ENCODE measurements at regions not wholly inside any gene's neighbourhood (a gene's known extent, or its start where the extent isn't known, plus 50 kb on each side); places are given as distances from the start of the nearest gene placed in this dataset.

DNA sequence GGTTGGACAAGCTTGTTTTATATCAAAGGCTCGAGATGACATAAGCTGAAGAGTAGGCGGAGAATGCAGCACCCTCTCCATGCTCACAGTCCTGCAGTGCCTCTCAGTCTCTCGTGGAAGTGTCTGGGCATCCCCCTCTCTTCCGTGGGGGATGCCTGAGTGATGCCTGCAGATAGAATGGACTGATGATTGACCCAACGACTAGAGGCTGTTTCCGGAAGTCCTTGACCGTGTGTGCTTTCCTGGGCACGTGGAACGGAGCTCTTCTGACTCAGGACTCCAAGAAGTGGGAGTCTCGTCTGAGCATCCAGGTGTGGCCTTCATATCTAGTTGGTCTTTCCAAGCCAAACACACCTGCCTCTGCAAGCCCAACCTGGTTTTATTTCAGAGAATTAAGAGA is 241.8 kb upstream of the IRX2 start (continued):
- TF ChIP-seq CTCF (conservative IDR thresholded peaks at IDR 0.05; ENCODE audit: low read depth in 2 of 2) (no peak), STAT1 (IDR thresholded peaks at IDR 0.05; ENCODE audit: unreplicated experiment) (no peak)

DNA sequence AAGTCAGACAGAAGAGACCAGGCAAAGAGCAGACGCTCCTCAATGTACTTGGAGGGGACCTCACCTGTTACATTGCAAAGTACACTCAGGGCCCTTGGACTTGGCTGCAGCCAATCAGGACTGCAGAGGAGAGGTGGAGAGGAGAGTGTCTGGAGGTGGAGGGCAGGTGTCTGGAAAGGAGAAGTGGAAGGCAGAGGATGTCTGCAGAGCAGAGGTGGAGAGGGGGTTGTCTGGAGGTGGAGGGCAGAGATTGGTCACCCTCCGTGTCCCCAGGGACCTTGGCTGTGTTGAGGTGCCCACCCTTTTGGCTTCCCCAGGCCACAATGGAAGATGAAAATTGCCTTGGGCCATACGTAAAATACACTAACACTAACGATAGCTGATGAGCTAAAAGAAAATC is 241.3 kb upstream of the IRX2 start:
- Mint-ChIP-seq H3K4me3 (no peak overlapping the region), H3K36me3 (ENCODE audit: low read depth) (no peaks in the 10 kb centered on the region), H3K9me3 (no peaks in the 10 kb centered on the region), H3K27ac (no peak overlapping the region), H3K27me3 (ENCODE audit: insufficient read depth, low read depth, poor library complexity) (peaks cover 8% of the 10 kb centered on the region), H3K4me1 (peaks cover 6% of the 10 kb centered on the region; the same call in 2 of the 3 replicates)
- Histone ChIP-seq H3K27me3 (ENCODE audit: insufficient read depth) (no peaks in the 10 kb centered on the region), H3F3A (replicated peaks; ENCODE audit: low read depth) (no peaks in the 10 kb centered on the region), H4K20me1 (replicated peaks; ENCODE audit: insufficient read depth) (no peaks in the 10 kb centered on the region), H2AFZ (no peak overlapping the region), H3K36me3 (ENCODE audit: insufficient read depth) (no peaks in the 10 kb centered on the region), H3K4me1 (ENCODE audit: insufficient read depth) (no peaks in the 10 kb centered on the region), H3K9me2 (ENCODE audit: insufficient read depth) (no peaks in the 10 kb centered on the region), H3K4me2 (no peak overlapping the region), H3K4me3 (no peak overlapping the region), H3K79me2 (replicated peaks; ENCODE audit: insufficient read depth) (no peaks in the 10 kb centered on the region), H3K27ac (ENCODE audit: low read depth) (no peak overlapping the region)
- ATAC-seq (no peak), DNase-seq (ENCODE audit: low spot score) (no peak)
- no peak for TF ChIP-seq CTCF (conservative IDR thresholded peaks at IDR 0.05; ENCODE audit: low read depth in 2 of 2)
- no peak for TF ChIP-seq POLR2AphosphoS5 (IDR thresholded peaks at IDR 0.05; ENCODE audit: low read depth)
- TF ChIP-seq, protein P1, sequence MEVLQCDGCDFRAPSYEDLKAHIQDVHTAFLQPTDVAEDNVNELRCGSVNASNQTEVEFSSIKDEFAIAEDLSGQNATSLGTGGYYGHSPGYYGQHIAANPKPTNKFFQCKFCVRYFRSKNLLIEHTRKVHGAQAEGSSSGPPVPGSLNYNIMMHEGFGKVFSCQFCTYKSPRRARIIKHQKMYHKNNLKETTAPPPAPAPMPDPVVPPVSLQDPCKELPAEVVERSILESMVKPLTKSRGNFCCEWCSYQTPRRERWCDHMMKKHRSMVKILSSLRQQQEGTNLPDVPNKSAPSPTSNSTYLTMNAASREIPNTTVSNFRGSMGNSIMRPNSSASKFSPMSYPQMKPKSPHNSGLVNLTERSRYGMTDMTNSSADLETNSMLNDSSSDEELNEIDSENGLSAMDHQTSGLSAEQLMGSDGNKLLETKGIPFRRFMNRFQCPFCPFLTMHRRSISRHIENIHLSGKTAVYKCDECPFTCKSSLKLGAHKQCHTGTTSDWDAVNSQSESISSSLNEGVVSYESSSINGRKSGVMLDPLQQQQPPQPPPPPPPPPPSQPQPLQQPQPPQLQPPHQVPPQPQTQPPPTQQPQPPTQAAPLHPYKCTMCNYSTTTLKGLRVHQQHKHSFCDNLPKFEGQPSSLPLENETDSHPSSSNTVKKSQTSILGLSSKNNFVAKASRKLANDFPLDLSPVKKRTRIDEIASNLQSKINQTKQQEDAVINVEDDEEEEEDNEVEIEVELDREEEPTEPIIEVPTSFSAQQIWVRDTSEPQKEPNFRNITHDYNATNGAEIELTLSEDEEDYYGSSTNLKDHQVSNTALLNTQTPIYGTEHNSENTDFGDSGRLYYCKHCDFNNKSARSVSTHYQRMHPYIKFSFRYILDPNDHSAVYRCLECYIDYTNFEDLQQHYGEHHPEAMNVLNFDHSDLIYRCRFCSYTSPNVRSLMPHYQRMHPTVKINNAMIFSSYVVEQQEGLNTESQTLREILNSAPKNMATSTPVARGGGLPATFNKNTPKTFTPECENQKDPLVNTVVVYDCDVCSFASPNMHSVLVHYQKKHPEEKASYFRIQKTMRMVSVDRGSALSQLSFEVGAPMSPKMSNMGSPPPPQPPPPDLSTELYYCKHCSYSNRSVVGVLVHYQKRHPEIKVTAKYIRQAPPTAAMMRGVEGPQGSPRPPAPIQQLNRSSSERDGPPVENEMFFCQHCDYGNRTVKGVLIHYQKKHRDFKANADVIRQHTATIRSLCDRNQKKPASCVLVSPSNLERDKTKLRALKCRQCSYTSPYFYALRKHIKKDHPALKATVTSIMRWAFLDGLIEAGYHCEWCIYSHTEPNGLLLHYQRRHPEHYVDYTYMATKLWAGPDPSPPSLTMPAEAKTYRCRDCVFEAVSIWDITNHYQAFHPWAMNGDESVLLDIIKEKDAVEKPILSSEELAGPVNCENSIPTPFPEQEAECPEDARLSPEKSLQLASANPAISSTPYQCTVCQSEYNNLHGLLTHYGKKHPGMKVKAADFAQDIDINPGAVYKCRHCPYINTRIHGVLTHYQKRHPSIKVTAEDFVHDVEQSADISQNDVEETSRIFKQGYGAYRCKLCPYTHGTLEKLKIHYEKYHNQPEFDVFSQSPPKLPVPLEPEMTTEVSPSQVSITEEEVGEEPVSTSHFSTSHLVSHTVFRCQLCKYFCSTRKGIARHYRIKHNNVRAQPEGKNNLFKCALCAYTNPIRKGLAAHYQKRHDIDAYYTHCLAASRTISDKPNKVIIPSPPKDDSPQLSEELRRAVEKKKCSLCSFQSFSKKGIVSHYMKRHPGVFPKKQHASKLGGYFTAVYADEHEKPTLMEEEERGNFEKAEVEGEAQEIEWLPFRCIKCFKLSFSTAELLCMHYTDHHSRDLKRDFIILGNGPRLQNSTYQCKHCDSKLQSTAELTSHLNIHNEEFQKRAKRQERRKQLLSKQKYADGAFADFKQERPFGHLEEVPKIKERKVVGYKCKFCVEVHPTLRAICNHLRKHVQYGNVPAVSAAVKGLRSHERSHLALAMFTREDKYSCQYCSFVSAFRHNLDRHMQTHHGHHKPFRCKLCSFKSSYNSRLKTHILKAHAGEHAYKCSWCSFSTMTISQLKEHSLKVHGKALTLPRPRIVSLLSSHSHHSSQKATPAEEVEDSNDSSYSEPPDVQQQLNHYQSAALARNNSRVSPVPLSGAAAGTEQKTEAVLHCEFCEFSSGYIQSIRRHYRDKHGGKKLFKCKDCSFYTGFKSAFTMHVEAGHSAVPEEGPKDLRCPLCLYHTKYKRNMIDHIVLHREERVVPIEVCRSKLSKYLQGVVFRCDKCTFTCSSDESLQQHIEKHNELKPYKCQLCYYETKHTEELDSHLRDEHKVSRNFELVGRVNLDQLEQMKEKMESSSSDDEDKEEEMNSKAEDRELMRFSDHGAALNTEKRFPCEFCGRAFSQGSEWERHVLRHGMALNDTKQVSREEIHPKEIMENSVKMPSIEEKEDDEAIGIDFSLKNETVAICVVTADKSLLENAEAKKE (CRISPR knock-in tag; IDR thresholded peaks at IDR 0.05) = no peak
- TF ChIP-seq REST (IDR thresholded peaks at IDR 0.05; ENCODE audit: unreplicated experiment) = no peak
- no peak for TF ChIP-seq NANOG (IDR thresholded peaks at IDR 0.05; ENCODE audit: borderline replicate concordance)
- TF ChIP-seq, protein P2, sequence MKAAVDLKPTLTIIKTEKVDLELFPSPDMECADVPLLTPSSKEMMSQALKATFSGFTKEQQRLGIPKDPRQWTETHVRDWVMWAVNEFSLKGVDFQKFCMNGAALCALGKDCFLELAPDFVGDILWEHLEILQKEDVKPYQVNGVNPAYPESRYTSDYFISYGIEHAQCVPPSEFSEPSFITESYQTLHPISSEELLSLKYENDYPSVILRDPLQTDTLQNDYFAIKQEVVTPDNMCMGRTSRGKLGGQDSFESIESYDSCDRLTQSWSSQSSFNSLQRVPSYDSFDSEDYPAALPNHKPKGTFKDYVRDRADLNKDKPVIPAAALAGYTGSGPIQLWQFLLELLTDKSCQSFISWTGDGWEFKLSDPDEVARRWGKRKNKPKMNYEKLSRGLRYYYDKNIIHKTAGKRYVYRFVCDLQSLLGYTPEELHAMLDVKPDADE (IDR thresholded peaks at IDR 0.05) = no peak
- TF ChIP-seq CREB1 (CRISPR knock-in tag; IDR thresholded peaks at IDR 0.05; ENCODE audit: low read depth) = no peak
- no peak for TF ChIP-seq EZH2 (IDR thresholded peaks at IDR 0.05; ENCODE audit: low read depth, unreplicated experiment)
- TF ChIP-seq STAT1 (IDR thresholded peaks at IDR 0.05; ENCODE audit: unreplicated experiment) = no peak
- no peak for TF ChIP-seq EZH2phosphoT487 (IDR thresholded peaks at IDR 0.05; ENCODE audit: unreplicated experiment)
